Ishikawa (cell line): ENCODE measurements at regions not wholly inside any gene's neighbourhood (a gene's known extent, or its start where the extent isn't known, plus 50 kb on each side); places are given as distances from the start of the nearest gene placed in this dataset.

Source experiments
- CEBPB ChIP-seq: IDR thresholded peaks from 2 replicates; pipeline ENCODE4 v1.6.1; 2012
- CREB1 ChIP-seq: IDR thresholded peaks from 2 replicates; pipeline ENCODE4 v1.6.1; 2012; ENCODE audit warnings: low read depth
- EGR1 ChIP-seq: IDR thresholded peaks from 2 replicates; pipeline ENCODE4 v1.6.1; 2012
- TAF1 ChIP-seq: IDR thresholded peaks from 2 replicates; pipeline ENCODE4 v1.6.1; 2012; ENCODE audit warnings: low read depth, mild to moderate bottlenecking

DNA sequence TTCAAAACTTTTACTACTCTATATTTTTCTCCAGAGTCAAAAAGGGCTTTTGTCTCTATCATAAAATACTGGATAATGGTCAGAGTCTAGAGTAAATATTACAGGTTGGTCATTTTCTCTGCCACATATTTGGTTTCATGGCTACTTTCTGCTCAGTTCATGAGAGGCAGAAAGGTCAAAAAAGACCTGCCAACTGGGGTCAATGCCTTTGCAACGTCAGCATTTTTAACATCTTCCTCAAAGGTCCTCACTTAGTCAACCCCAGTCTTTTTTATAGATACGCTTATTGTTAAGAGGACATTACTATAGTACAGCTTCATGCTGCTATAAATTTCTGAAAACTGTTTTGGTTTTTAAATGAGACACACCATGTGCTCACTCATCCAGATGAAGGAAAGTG lies 312.1 kb upstream of the ARHGEF26 start:
- TF ChIP-seq CEBPB (no peak), TAF1 (no peak), EGR1 (no peak), CREB1 (no peak)
